LNCaP clone FGC (cell line): ENCODE measurements at regions not wholly inside any gene's neighbourhood (a gene's known extent, or its start where the extent isn't known, plus 50 kb on each side); places are given as distances from the start of the nearest gene placed in this dataset.

Experiments
- DNase-seq: peaks from one replicate; pipeline ENCODE4 v3.0.0-alpha.2; 2011; ENCODE audit warnings: low read depth
- H3K4me3 ChIP-seq: 2 replicates; pipeline ENCODE4 v1.5.1; 2011; ENCODE audit warnings: mild to moderate bottlenecking, low read depth, low read length, control low read depth
- CTCF ChIP-seq: IDR thresholded peaks from 2 replicates; pipeline ENCODE4 v1.5.1; 2012; ENCODE audit warnings: mild to moderate bottlenecking; ENCODE audit not compliant: control insufficient read depth, insufficient read depth; ENCODE audit errors: extremely low read depth

DNA sequence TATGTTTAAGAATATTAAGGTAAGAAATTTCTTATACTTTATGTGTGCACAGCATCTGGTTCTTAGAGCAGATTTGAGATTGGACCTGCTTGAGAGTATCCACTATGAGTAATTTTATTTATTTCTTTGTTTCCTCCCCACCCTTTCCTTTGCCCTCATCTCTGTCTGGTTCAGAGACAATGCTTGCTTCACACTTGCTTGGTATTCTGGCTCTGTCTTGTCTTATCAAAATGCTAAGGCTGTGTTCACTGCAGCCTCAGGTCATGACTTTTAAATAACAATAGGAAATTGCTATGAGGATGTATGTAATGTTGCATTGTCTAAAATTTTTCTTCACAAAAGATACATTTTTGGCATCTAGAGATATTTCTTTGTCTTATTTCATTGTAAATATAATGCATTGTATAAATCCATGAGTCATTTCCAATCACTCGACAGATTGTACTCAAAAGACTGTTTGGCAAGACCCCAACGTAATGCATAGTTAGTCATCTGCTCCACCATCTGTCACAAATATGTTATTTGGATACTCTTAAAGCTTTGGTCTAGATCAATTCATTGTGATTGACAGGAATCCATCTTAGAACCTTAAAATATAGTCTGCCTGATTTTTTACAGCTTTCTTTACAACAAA, 395.7 kb downstream of the AASDHPPT start:
- TF ChIP-seq CTCF, result no peak
- no peak for DNase-seq
- H3K4me3 ChIP-seq, result no peak overlapping the region

- TF ChIP-seq CTCF, result no peak
- no peak for DNase-seq
- no peak overlapping the region for H3K4me3 ChIP-seq
Measured at GRCh38 chr11:106474274-106474673, 396.8 kb downstream of the AASDHPPT start.

DNA sequence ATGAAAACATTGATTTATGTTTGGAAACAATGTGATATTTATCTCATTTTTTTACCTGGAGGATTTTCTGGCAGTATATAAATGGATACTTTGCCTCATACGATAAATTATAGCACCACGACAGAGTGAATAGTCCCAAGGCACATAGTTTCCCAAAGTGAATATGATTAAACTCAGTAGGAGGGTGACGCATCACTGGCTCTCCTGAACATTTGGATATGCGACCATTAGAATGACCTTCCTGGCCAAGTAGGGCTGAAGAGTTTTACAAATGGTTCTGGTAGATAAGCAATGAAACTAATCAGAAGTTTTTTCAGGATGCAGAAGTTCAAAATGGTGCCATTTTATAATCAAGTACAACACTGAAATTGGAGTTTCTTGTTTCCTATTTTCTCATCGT, 397.7 kb downstream of the AASDHPPT start:
- TF ChIP-seq CTCF, result no peak

DNA sequence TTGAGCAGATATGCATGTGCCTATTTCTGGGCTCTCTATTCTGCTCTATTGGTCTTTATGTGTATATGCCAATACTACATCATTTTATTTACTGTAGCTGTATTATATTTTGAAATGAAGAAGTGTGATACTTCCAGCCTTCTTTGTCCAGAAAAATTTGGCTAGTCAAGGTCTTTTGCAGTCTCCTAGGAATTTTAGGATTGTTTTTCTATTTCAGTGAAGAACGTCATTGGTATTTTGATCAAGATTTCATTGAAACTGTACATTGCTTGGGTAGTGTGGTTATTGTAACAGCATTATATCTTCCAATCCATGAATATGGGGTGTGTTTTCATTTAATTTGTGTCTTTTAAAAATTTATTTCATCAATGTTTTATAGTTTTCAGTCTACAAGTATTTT, 400.3 kb downstream of the AASDHPPT start:
- DNase-seq, result no peak
- no peak for TF ChIP-seq CTCF
- H3K4me3 ChIP-seq, result no peak overlapping the region

More for the DNA sequence above, 397.7 kb downstream of the AASDHPPT start:
- H3K4me3 ChIP-seq, result no peak overlapping the region
- no peak for DNase-seq

GRCh38 chr11:106479646-106480045, 402.2 kb downstream of the AASDHPPT start:
- no peak for DNase-seq
- H3K4me3 ChIP-seq, result no peak overlapping the region
- TF ChIP-seq CTCF, result no peak

GRCh38 chr11:106480581-106481190, 403.2 kb downstream of the AASDHPPT start:
- no peak for DNase-seq
- H3K4me3 ChIP-seq, result no peak overlapping the region
- no peak for TF ChIP-seq CTCF
